ENCODE measurements at regions not wholly inside any gene's neighbourhood (a gene's known extent, or its start where the extent isn't known, plus 50 kb on each side); places are given as distances from the start of the nearest gene placed in this dataset.

DNA sequence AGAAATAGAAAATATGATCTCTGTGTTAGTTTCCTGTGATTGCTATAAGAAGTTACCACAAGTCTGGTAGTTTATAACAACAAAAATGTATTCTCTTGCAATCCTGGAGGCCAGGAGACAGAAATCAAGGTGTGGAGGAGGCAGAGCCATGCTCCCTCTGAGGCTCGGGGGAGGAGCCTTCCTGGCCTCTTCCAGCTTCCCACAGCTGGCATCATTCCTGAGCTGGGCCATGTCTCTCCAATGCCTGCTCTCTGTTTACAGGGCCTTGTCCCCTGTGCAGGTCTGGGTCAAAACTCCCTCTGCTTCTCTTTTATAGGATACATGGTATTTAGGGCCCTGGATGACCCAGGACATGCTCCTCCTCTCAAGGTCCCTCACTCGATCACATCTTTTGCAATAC, 81.3 kb upstream of the RET start:
- no peak overlapping the region for H3K4me3 Mint-ChIP-seq
- H3K9me3 Mint-ChIP-seq, result no peaks in the 10 kb centered on the region
- DNase-seq, result no peak
- H3K36me3 Mint-ChIP-seq (ENCODE audit: low read depth), result no peaks in the 10 kb centered on the region
- peaks cover 3% of the 10 kb centered on the region; the same call in 1 of the 2 replicates for H3K27me3 Mint-ChIP-seq (ENCODE audit: insufficient read depth)
- H3K4me1 Mint-ChIP-seq (ENCODE audit: low read depth), result peaks cover 6% of the 10 kb centered on the region; the same call in 1 of the 2 replicates
- H3K27ac Mint-ChIP-seq, result no peak overlapping the region
- TF ChIP-seq, protein P1, sequence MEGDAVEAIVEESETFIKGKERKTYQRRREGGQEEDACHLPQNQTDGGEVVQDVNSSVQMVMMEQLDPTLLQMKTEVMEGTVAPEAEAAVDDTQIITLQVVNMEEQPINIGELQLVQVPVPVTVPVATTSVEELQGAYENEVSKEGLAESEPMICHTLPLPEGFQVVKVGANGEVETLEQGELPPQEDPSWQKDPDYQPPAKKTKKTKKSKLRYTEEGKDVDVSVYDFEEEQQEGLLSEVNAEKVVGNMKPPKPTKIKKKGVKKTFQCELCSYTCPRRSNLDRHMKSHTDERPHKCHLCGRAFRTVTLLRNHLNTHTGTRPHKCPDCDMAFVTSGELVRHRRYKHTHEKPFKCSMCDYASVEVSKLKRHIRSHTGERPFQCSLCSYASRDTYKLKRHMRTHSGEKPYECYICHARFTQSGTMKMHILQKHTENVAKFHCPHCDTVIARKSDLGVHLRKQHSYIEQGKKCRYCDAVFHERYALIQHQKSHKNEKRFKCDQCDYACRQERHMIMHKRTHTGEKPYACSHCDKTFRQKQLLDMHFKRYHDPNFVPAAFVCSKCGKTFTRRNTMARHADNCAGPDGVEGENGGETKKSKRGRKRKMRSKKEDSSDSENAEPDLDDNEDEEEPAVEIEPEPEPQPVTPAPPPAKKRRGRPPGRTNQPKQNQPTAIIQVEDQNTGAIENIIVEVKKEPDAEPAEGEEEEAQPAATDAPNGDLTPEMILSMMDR (IDR thresholded peaks at IDR 0.05), result no peak

DNA sequence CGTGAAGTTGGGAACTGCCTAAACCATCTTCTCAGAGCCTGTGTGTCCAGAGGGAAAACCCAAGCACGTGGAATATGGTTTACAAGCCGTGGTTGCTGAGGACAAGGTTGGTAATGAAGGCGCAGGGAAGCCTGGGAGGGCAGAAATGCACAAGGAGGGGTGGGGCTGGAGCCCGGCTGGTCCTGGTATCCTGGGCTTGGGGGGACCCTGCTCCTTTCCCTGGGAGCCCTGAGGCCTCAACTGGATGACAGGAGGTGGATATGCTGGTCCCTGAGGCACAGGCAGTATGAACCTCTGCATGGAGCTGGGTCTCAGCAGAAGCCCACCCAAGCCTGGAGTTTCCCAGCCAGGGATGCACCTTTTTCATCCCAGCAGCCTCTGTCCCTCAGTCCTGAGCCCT, 80.3 kb upstream of the RET start:
- no peak for DNase-seq
- TF ChIP-seq, protein P1 (IDR thresholded peaks at IDR 0.05), result no peak
- H3K4me1 Mint-ChIP-seq (ENCODE audit: low read depth), result peaks cover 6% of the 10 kb centered on the region; the same call in 1 of the 2 replicates

DNA sequence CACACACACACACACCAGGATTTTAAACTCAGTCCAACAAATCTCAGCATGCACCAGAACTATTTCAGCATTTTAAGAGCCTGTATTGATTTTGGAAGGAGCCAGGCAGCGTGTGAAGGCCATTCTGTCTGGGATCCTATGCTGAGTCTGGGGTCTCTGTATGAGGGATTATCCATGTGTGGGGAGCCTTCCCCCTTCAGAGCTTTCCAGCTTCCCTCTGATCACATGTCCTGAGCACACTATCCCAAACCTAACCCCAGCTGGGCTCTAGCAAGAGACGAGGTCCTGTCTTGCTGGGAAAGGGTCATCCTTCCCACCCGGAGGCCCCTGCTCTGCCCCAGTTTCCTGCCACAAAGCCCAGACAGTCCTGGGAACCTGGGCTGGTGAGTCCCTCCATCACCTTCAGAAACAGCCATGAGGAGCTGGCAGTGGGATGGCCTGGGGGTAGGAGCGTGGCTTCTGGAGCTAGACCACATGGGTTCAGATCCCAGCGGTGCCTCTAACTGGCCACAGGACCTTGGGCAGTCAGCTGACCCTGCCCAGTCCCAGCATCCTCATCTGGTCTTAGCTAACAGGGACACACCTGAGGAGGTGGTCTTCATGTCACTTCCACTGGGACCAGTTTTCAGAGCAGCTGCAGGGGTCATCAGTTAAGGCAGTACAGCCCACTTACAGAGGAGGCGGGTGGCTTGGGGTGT, 79.6 kb upstream of the RET start:
- Mint-ChIP-seq H3K4me3 (no peak overlapping the region), H3K27ac (no peak overlapping the region)
- TF ChIP-seq, protein P1 (IDR thresholded peaks at IDR 0.05), result no peak

More for the DNA sequence above, 80.3 kb upstream of the RET start:
- no peaks in the 10 kb centered on the region for H3K36me3 Mint-ChIP-seq (ENCODE audit: low read depth)
- no peak overlapping the region for H3K4me3 Mint-ChIP-seq
- H3K27ac Mint-ChIP-seq, result no peak overlapping the region
- H3K27me3 Mint-ChIP-seq (ENCODE audit: insufficient read depth), result peaks cover 3% of the 10 kb centered on the region; the same call in 1 of the 2 replicates
- no peaks in the 10 kb centered on the region for H3K9me3 Mint-ChIP-seq

DNA sequence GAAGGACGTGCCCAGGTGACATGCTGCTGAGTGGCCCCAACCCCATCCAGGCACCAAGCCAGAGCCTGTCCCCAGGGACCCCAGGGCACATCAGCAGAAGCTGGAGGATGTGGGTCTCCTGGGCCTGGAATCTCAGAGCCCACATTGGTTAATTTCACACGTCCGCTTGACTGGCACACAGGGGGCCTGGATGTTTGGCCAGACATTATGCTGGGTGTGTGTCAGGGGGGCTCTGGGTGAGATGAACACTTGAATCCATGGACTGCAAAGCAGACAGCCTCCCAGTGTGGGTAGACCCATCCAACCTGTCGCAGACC, 79.1 kb upstream of the RET start:
- Mint-ChIP-seq H3K4me1 (ENCODE audit: low read depth) (peaks cover 6% of the 10 kb centered on the region; the same call in 1 of the 2 replicates), H3K9me3 (no peaks in the 10 kb centered on the region)

More for the DNA sequence above, 79.6 kb upstream of the RET start:
- no peak for DNase-seq
- no peaks in the 10 kb centered on the region for H3K9me3 Mint-ChIP-seq
- H3K36me3 Mint-ChIP-seq (ENCODE audit: low read depth), result no peaks in the 10 kb centered on the region
- H3K4me1 Mint-ChIP-seq (ENCODE audit: low read depth), result peaks cover 6% of the 10 kb centered on the region; the same call in 1 of the 2 replicates
- peaks cover 3% of the 10 kb centered on the region; the same call in 1 of the 2 replicates for H3K27me3 Mint-ChIP-seq (ENCODE audit: insufficient read depth)

DNA sequence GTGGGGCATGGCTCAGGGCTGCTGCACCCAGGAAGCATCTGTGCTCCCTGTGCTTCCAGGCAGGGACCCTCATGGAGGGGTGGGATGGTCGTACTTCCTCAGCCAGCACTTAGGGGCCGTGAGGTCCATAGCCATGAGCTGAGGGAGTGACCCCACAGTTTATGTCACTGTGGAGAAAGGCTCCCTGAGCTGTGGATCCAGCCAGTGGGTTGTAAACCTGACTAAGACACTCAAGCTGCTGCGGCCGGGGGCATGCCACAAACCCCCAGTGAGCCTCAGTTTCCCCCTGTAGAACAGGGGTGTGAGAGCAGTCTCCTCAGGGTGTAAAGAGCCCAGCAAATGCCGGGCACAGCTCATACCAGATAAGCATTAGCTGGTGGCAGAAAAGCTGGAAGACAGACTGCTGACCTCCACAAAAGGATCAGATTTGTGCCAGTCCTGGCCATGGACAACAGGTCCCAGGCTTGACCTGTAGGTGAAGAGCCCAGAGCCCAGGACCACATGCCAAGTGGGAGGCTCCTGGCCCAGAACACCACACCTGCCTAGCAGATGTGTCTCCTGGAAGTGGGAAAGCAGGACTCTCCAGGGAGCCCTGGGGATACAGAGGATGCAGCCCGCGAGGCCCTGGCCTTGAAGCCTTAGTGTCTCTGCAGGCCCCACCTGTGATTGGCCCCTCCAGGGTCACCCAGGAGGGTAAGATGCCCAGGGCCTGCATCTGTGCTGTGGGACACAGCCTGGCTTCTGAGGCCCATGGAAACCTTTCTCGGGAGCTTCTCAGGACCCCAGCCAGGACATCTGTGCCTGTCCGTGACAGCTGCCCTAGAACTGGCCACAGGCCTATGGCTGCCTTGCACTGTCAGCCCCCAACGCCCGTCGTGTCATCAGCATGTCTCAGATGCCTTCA, 78.1 kb upstream of the RET start:
- no peak for DNase-seq
- no peaks in the 10 kb centered on the region for H3K9me3 Mint-ChIP-seq
- H3K27me3 Mint-ChIP-seq (ENCODE audit: insufficient read depth), result peaks cover 8% of the 10 kb centered on the region; the same call in 1 of the 2 replicates
- H3K36me3 Mint-ChIP-seq (ENCODE audit: low read depth), result no peaks in the 10 kb centered on the region
- peaks cover 6% of the 10 kb centered on the region; the same call in 1 of the 2 replicates for H3K4me1 Mint-ChIP-seq (ENCODE audit: low read depth)
- no peak overlapping the region for H3K4me3 Mint-ChIP-seq
- TF ChIP-seq, protein P1 (IDR thresholded peaks at IDR 0.05), result no peak
- no peak overlapping the region for H3K27ac Mint-ChIP-seq

More for the DNA sequence above, 79.1 kb upstream of the RET start:
- Mint-ChIP-seq H3K27ac (no peak overlapping the region), H3K4me3 (no peak overlapping the region), H3K36me3 (ENCODE audit: low read depth) (no peaks in the 10 kb centered on the region), H3K27me3 (ENCODE audit: insufficient read depth) (peaks cover 3% of the 10 kb centered on the region; the same call in 1 of the 2 replicates)
- TF ChIP-seq, protein P1 (IDR thresholded peaks at IDR 0.05), result no peak
- DNase-seq, result no peak
